Mesendoderm (in vitro differentiated cells): ENCODE measurements at regions not wholly inside any gene's neighbourhood (a gene's known extent, or its start where the extent isn't known, plus 50 kb on each side); places are given as distances from the start of the nearest gene placed in this dataset.
"Not testable (repeated sequence)": the region's sequence is repeated elsewhere in the genome, so short reads cannot be mapped to it uniquely, and the experiment has no call there.

Source experiments
- DNase-seq: peaks from one replicate; pipeline ENCODE4 v3.0.0; 2013
- H2AK5ac ChIP-seq: 2 replicates; pipeline ENCODE4 v1.6.1; 2013; ENCODE audit warnings: low read length, inconsistent platforms
- H2BK120ac ChIP-seq: 2 replicates; pipeline ENCODE4 v1.6.1; 2013; ENCODE audit warnings: low read depth, mild to moderate bottlenecking, low read length, moderate library complexity, mixed read lengths
- H2BK15ac ChIP-seq: replicated peaks from 2 replicates; pipeline ENCODE4 v1.6.1; 2013; ENCODE audit warnings: low read depth, mild to moderate bottlenecking, moderate library complexity
- H2BK5ac ChIP-seq: 2 replicates; pipeline ENCODE4 v1.6.1; 2013; ENCODE audit warnings: low read length, inconsistent platforms
- H3K18ac ChIP-seq: 2 replicates; pipeline ENCODE4 v1.6.1; 2013; ENCODE audit warnings: mild to moderate bottlenecking, low read length, mixed read lengths
- H3K23ac ChIP-seq: one replicate; pipeline ENCODE4 v1.6.1; 2013; ENCODE audit warnings: low read length
- H3K27ac ChIP-seq: 2 replicates; pipeline ENCODE4 v1.5.1; 2013; ENCODE audit warnings: low read depth, mild to moderate bottlenecking, inconsistent platforms, low read length, moderate library complexity
- H3K27me3 ChIP-seq: 2 replicates; pipeline ENCODE4 v1.6.1; 2013; ENCODE audit warnings: low read length, control low read depth, mild to moderate bottlenecking, inconsistent platforms; ENCODE audit not compliant: insufficient read depth, poor library complexity
- H3K36me3 ChIP-seq: 2 replicates; pipeline ENCODE4 v1.6.1; 2013; ENCODE audit warnings: low read length, inconsistent platforms; ENCODE audit not compliant: control insufficient read depth, insufficient read depth
- H3K4ac ChIP-seq: one replicate; pipeline ENCODE4 v1.6.1; 2013; ENCODE audit warnings: low read depth, mild to moderate bottlenecking, low read length, moderate library complexity
- H3K4me1 ChIP-seq: 2 replicates; pipeline ENCODE4 v1.6.1; 2013; ENCODE audit warnings: low read depth, low read length, inconsistent platforms; ENCODE audit not compliant: control insufficient read depth
- H3K4me2 ChIP-seq: 2 replicates; pipeline ENCODE4 v1.6.1; 2013; ENCODE audit warnings: low read length
- H3K4me3 ChIP-seq: 2 replicates; pipeline ENCODE4 v1.5.1; 2013; ENCODE audit warnings: mild to moderate bottlenecking, low read length
- H3K56ac ChIP-seq: one replicate; pipeline ENCODE4 v1.6.1; 2013; ENCODE audit warnings: low read length
- H3K79me1 ChIP-seq: 2 replicates; pipeline ENCODE4 v1.6.1; 2013; ENCODE audit warnings: low read length, inconsistent platforms
- H3K79me2 ChIP-seq: 2 replicates; pipeline ENCODE4 v1.6.1; 2013; ENCODE audit warnings: mild to moderate bottlenecking, low read length; ENCODE audit not compliant: control insufficient read depth, insufficient read depth
- H3K9ac ChIP-seq: 2 replicates; pipeline ENCODE4 v1.6.1; 2013; ENCODE audit warnings: low read length, inconsistent platforms
- H4K5ac ChIP-seq: one replicate; pipeline ENCODE4 v1.6.1; 2013; ENCODE audit warnings: low read length
- H4K8ac ChIP-seq: one replicate; pipeline ENCODE4 v1.6.1; 2013; ENCODE audit warnings: low read depth, mild to moderate bottlenecking, control low read depth, low read length, moderate library complexity
- WGBS: extraction: QIAGEN DNeasy Blood & Tissue Kit; methylation state at CpG from one replicate; pipeline ENCODE4 v1.1.7; 2013; ENCODE audit warnings: low lambda C conversion rate, missing lambda C conversion rate; ENCODE audit not compliant: insufficient coverage; ENCODE audit errors: extremely low coverage; 5-methylcytosine and 5-hydroxymethylcytosine counted together

DNA sequence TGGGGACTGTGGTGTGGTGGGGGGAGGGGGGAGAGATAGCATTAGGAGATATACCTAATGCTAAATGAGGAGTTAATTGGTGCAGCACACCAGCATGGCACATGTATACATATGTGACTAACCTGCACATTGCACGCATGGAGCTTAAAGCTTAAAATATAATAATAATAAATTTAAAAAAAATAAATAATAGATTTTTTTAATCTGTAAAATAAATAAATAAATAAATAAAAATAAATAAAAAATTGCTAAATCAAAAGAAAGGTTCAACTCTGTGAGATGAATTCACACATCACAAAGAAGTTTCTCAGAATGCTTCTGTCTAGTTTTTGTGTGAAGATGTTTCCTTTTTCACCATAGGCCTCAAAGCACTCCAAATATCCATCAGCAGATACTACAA, 1793.7 kb downstream of the UQCRFS1 start:
- not testable (repeated sequence) for H3K9ac ChIP-seq, H3K27ac ChIP-seq, H4K5ac ChIP-seq, H3K56ac ChIP-seq, DNase-seq, H2BK15ac ChIP-seq, H3K79me2 ChIP-seq, H3K36me3 ChIP-seq, H2BK5ac ChIP-seq, H3K79me1 ChIP-seq, H3K4me1 ChIP-seq, H3K18ac ChIP-seq, H3K4me2 ChIP-seq, H3K27me3 ChIP-seq, H3K23ac ChIP-seq, H4K8ac ChIP-seq, H2AK5ac ChIP-seq, H3K4me3 ChIP-seq, H3K4ac ChIP-seq, H2BK120ac ChIP-seq
- no CpG with 5 or more reads among the region's 1 CpG for WGBS

DNA sequence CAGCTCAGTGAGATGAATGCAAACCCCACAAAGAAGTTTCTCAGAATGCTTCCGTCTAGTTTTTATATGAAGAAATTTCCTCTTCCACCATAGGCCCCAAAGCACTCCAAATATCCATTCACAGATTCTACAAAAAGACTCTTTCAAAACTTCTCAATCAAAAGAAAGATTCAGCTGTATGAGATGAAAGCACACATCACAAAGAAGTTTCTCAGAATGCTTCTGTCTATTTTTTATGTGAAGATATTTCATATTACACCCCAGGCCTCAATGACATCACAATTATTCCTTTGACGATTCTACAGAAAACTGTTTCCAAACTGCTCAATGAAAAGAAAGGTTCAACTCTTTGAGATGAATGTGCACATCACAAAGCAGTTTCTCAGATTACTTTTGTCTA, 1819.4 kb downstream of the UQCRFS1 start:
- no peak overlapping the region for H4K5ac ChIP-seq
- no peak overlapping the region for H2AK5ac ChIP-seq
- H3K4me1 ChIP-seq = no peaks in the 10 kb centered on the region
- H3K79me1 ChIP-seq = no peaks in the 10 kb centered on the region
- no peak overlapping the region for H3K18ac ChIP-seq
- H4K8ac ChIP-seq = no peak overlapping the region
- no peaks in the 10 kb centered on the region for H3K27me3 ChIP-seq
- WGBS = no CpG with 5 or more reads among the region's 2 CpGs
- H2BK15ac ChIP-seq = no peak overlapping the region
- no peak overlapping the region for H3K4me3 ChIP-seq
- DNase-seq = no peak
- no peaks in the 10 kb centered on the region for H3K79me2 ChIP-seq
- no peak overlapping the region for H2BK5ac ChIP-seq
- no peak overlapping the region for H3K4me2 ChIP-seq
- H3K36me3 ChIP-seq = no peaks in the 10 kb centered on the region
- no peak overlapping the region for H3K56ac ChIP-seq
- H3K27ac ChIP-seq = no peak overlapping the region
- H3K4ac ChIP-seq = no peak overlapping the region
- H3K23ac ChIP-seq = no peak overlapping the region
- no peak overlapping the region for H2BK120ac ChIP-seq
- H3K9ac ChIP-seq = no peak overlapping the region

DNA sequence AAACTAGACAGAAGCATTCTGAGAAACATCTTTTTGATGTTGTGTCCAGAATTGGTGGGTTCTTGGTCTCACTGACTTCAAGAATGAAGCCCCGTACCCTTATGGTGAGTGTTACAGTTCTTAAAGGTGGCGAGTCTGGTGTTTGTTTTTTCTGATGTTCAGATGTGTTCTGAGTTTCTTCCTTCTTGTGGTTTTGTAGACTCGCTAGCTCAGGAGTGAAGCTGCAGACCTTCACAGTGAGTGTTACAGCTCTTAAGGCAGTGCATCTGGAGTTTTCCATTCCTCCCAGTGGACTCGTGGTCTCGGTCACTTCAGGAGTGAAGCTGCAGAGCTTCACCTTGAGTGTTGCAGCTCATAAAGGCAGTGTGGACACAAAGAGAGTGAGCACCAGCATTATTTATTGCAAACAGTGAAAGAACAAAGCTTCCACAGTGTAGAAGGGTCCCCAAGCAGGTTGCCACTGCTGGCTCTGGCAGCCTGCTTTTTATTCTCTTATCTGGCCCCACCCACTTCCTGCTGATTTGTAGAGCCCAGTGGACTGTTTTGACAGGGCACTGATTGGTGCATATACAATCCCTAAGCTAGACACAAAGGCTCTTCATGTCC, 1820.8 kb downstream of the UQCRFS1 start:
- no CpG with 5 or more reads among the region's 5 CpGs for WGBS
- H3K4ac ChIP-seq = no peak overlapping the region
- no peak overlapping the region for H3K27ac ChIP-seq
- no peak overlapping the region for H2BK120ac ChIP-seq
- no peak overlapping the region for H4K8ac ChIP-seq
- H3K4me1 ChIP-seq = no peaks in the 10 kb centered on the region
- no peak overlapping the region for H3K4me2 ChIP-seq
- no peak overlapping the region for H3K18ac ChIP-seq
- H3K23ac ChIP-seq = no peak overlapping the region
- no peak overlapping the region for H3K9ac ChIP-seq
- DNase-seq = no peak
- H3K79me2 ChIP-seq = no peaks in the 10 kb centered on the region
- H3K36me3 ChIP-seq = no peaks in the 10 kb centered on the region
- H4K5ac ChIP-seq = no peak overlapping the region
- H3K4me3 ChIP-seq = peak overlapping the region; percentile 5
- H3K79me1 ChIP-seq = no peaks in the 10 kb centered on the region
- H3K27me3 ChIP-seq = no peaks in the 10 kb centered on the region
- no peak overlapping the region for H2BK5ac ChIP-seq
- no peak overlapping the region for H2AK5ac ChIP-seq
- H2BK15ac ChIP-seq = no peak overlapping the region
- no peak overlapping the region for H3K56ac ChIP-seq

DNA sequence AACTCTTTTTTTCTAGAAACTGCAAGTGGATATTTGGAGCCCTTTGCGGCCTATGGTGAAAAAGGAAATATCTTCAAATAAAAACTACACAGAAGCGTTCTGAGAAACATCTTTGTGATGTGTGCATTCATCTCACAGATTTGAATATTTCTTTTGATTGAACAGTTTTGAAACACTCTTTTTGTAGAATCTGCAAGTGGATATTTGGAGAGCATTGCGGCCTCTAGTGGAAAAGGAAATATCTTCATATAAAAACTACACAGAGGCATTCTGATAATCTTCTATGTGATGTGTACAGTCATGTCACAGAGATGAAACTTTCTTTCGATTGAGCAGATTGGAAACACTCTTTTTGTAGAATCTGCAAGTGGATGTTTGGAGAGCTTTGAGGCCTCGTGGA, 1833.6 kb downstream of the UQCRFS1 start:
- not testable (repeated sequence) for H2BK120ac ChIP-seq

DNA sequence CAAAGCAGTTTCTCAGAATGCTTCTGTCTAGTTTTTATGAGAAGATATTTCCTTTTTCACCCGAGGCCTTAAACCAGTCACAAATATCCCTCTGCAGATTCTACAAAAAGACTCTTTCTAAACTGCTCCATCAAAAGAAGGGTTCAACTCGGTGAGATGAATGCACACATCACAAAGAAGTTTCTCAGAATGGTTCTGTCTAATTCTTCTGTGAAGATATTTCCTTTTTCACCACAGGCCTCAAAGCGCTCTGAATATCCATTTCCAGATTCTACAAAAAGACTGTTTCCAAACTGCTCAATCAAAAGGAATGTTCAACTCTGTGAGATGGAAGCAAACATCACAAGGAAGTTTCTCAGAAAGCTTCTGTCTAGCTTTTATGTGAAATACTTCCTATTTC, 1843.3 kb downstream of the UQCRFS1 start:
- DNase-seq, H3K27me3 ChIP-seq, H2BK5ac ChIP-seq, H3K56ac ChIP-seq, H3K18ac ChIP-seq, H3K4me2 ChIP-seq, H2BK15ac ChIP-seq, H3K27ac ChIP-seq, H2AK5ac ChIP-seq, H3K4me1 ChIP-seq, H2BK120ac ChIP-seq, H3K79me2 ChIP-seq, H3K9ac ChIP-seq, H3K79me1 ChIP-seq, H3K36me3 ChIP-seq, H3K4me3 ChIP-seq, H4K5ac ChIP-seq, H3K23ac ChIP-seq, H3K4ac ChIP-seq, H4K8ac ChIP-seq: not testable (repeated sequence)
- WGBS = no CpG with 5 or more reads among the region's 3 CpGs

More for the DNA sequence above, 1833.6 kb downstream of the UQCRFS1 start:
- not testable (repeated sequence) for H3K4ac ChIP-seq, H3K4me2 ChIP-seq, H3K27me3 ChIP-seq, H3K9ac ChIP-seq, DNase-seq, H4K8ac ChIP-seq, H2BK5ac ChIP-seq, H2AK5ac ChIP-seq, H3K36me3 ChIP-seq, H2BK15ac ChIP-seq, H3K27ac ChIP-seq, H3K56ac ChIP-seq, H3K79me1 ChIP-seq, H3K23ac ChIP-seq, H4K5ac ChIP-seq, H3K4me1 ChIP-seq, H3K4me3 ChIP-seq, H3K79me2 ChIP-seq, H3K18ac ChIP-seq
- no CpG with 5 or more reads among the region's 5 CpGs for WGBS

DNA sequence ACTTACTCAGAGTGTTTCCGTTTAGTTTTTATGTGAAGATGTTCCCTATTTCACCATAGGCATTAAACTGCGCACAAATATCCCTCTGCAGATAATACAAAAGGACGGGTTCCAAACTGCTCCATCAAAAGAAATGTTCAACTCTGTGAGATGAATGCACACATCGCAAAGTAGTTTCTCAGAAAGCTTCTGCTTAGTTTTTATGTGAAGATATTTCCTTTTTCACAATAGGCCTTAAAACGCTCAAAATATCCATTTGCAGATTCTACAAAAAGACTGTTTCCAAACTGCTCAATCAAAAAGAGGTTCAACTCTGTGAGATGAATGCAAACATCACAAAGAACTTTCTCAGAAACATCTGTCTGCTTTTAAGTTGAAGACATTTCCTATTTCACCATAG, 1850.5 kb downstream of the UQCRFS1 start:
- not testable (repeated sequence) for H3K4me3 ChIP-seq, H3K79me1 ChIP-seq, H3K4ac ChIP-seq, H2AK5ac ChIP-seq, H2BK15ac ChIP-seq, H3K56ac ChIP-seq, H2BK120ac ChIP-seq, H3K4me1 ChIP-seq, H4K5ac ChIP-seq, H3K23ac ChIP-seq, H3K27me3 ChIP-seq, H3K27ac ChIP-seq, H3K18ac ChIP-seq, H3K9ac ChIP-seq, H2BK5ac ChIP-seq, H4K8ac ChIP-seq, H3K79me2 ChIP-seq, H3K4me2 ChIP-seq, H3K36me3 ChIP-seq, DNase-seq
- no CpG with 5 or more reads among the region's 5 CpGs for WGBS
